Anterior cingulate cortex (tissue), 58 donors: ENCODE measurements at regions not wholly inside any gene's neighbourhood (a gene's known extent, or its start where the extent isn't known, plus 50 kb on each side); places are given as distances from the start of the nearest gene placed in this dataset.

ENCODE experiments used
- DNase-seq, 58 donors: peaks; one replicate each; lab custom pipeline; 2025; lab: John Stamatoyannopoulos, UW

- DNase-seq = no peak
Measured at GRCh38 chr17:70825321-70826125, 656.2 kb downstream of the KCNJ2 start.

GRCh38 chr17:70829876-70830275 lies 660.5 kb downstream of the KCNJ2 start:
- no peak for DNase-seq

DNA sequence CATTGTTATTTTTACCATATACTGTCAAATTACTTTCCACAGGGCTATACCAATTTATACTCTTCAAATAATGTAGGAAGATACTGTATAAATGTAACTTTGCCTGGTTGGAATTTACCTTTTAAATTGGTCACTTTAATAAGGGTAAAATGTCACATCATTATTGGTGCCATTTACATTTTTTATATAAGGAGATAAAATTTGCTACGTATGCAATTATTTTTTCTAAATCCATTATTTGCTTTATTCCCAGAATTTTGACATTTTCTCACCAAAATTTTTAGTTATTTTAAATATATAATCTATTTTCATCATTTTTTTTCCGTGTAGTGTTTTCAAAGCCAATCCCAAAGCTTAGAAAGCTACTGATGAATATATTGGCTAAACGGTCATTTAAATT lies 664.7 kb downstream of the KCNJ2 start:
- DNase-seq = no peak

- no peak for DNase-seq
Measured at GRCh38 chr17:70848785-70849184, 679.5 kb downstream of the KCNJ2 start.

GRCh38 chr17:70855401-70856054 lies 686.2 kb downstream of the KCNJ2 start:
- no peak for DNase-seq

DNA sequence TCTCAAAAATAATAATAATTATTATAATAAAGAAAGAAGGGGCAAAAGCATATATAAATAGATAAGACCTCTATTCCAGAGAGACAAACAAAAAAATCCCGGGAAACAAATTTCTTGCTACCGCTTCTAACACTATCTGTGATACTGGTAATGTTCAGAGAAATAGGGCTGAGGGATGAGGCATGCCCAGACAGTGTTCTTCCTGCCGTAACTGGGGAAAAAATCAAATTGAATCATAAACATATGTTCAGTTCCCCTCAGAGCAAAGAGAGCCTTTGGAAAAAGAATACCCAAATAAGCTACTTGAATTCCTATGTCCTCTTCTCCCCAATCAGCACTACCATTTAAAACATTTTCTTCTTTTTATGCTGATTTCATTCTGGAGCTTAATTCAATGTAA lies 688.0 kb downstream of the KCNJ2 start:
- no peak for DNase-seq

DNA sequence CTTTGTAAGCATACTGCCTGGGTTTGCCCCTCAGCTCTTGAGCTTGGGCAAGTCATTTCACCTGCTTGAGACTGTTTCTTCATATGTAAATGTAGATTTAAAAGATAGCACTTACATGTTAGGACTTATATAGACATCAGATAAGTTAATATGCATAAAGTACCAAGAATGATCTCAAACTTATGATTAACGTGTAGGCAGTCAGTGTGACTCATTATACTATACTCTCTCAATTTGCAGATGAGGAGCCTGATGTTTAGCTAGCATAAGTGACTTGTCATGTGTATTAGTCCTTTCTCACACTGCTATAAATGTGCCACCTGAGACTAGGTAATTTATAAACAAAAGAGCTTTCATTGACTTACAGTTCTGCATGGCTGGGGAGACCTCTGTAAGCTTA lies 690.5 kb downstream of the KCNJ2 start:
- DNase-seq = no peak

DNA sequence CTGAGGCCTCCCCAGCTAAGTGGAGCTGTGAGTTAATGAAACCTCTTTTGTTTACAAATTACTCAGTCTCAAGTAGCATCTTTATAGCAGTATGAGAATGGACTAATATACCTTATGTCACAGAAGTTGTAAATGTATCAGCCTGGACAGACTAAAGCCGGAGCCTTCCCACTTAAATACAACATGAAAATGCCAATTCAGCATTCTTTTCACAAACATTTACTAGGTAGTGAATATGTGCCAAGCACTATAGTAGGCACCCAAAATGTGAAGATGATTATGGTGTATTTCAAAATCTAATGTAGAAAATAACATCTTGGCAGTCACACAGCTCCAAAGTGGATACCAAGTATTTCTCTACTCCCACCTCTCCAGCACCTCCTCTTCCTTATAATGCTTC lies 693.0 kb downstream of the KCNJ2 start:
- no peak for DNase-seq

DNA sequence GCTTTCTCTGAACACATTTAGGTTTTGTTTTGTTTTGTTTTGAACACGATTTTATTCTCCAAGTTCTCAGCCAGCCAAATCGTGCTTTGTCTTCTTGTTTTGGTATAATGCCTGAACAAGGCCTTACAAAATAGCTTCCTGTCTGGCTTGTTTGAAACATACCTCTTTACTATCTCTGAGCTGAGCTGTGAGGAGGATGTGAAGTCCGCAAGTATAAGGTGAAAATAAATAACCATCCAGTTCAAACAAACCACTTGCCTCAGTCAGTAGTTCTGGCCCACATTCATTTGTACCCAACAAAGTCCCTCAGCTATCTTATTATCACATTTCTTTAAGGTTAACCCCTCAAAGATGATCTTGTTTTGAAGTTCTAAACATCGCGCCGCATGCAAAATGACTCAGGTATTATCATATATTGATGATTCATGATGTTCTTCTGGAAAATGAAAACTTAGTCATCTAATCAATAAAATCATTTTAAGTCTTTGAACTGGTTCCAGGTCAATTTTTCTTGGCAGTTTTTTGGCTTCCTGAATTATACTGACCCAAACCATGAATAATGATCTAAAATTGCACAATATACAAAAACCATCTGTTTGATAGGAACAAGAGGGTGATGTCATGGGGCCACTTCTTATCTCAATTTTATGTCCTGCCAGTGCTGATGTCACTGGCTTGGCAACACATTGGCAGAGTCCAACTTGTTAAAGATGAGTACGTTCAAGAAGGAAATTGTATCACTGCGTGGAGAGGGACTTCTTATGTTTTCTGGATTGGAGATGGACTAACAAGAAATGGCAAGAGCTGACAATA lies 694.3 kb downstream of the KCNJ2 start:
- DNase-seq = no peak

GRCh38 chr17:70865993-70866804 lies 696.9 kb downstream of the KCNJ2 start:
- no peak for DNase-seq

DNA sequence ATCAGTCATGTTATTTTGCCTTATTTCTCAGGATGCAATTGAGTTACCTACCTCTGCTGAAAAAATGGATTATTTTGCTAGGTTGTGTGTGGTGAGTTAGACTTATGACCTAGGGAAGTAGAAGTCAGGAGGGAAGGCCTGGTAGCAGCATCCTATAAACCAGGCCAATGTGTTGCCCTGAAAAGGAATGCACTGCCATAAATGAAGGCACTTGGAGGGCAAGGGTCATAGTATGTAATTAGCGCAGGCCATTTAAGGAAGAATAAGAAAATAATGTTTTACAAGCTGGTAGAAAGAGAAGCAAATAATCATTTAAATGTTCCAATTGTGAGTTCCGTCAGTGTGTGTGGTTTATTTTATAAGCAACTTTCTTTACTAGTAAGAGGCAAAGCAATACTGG lies 698.8 kb downstream of the KCNJ2 start:
- no peak for DNase-seq

- no peak for DNase-seq
Measured at GRCh38 chr17:70869402-70870085, 700.2 kb downstream of the KCNJ2 start.

DNA sequence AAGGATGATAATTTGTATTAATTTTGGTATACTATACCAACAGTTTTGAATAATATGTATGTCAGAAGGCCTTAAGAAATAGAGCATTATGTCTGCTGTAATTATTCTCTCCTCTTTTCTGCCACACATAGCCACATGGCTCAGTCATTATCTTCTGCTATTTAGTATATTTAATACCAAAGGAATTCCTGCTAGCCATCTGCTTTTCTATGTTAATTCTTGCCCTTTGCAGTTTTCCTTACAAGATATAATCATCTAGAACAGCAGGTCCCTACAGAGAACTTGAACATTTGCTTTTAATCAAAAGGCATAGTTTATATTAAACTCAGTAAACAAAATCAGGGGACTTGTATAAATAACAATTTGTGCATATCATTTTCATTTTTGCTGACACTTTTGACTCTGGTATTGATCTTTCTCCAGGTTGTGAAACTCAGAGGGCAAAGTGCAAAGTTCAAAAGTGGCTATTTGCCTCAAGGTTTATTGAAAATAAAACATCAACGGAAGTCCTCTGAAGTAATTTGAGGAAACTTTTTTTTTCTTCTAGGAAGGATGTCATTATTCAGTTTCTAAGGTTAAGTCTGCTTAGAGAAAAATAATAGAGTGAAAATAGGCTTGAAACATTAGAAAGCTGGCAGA lies 702.0 kb downstream of the KCNJ2 start:
- DNase-seq = no peak

DNA sequence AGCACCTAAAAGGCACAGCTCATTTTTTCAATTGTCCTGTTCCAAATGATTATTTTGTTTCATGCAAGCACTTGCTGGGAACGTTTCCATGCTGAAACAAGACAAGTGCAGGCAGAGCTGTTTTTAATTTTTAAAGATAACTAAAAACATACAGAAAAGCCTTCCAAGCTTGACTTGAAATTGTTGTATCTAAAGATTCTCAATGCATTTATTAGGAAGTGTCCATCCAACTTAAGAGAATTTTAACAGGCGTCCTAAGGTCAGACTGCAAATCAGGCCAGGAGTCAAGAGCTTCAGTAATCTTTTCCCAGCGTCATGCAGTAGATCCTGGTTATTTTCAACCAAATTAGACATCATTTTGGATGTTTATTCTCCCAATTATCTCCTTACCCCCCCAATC lies 702.8 kb downstream of the KCNJ2 start:
- no peak for DNase-seq

- DNase-seq = no peak
Measured at GRCh38 chr17:70875729-70876310, 706.5 kb downstream of the KCNJ2 start.

- DNase-seq = no peak
Measured at GRCh38 chr17:70878879-70879278, 709.5 kb downstream of the KCNJ2 start.

DNA sequence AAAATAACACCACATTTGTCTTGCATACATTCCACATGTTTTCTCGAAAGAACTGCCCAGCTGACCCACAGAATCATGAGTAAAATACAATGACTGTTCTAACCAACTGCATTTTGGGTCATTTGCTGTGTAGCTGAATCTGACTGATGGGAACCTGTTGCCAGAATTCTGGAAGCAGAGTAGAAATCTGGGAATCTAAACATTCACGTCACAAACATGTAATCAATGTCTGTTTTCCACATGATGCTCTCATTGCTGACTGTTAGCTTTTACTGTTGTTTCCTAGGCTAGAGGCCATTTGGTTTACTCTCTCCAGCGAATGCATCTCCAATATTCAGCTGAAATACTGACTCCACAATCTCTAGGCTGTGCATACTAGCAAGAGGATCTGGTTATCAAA lies 710.1 kb downstream of the KCNJ2 start:
- DNase-seq = no peak

DNA sequence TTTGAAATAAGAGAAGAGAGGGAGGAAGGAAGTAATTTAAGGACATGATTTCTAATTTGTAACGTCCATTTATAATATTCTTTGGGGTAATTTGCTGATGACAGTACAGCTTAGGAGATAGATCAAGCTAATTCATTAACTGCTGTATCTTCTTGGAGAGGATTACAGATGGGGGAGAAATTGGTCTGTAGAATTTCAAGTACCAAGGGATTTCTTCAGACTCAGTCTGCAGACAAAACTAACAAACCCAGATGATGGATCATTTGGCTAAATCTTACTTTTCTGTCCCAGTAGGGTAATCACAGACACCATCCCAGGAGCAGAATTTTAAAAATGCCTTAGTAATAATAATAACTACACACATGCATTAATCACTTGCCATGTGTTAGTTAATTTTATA lies 711.8 kb downstream of the KCNJ2 start:
- DNase-seq = no peak

DNA sequence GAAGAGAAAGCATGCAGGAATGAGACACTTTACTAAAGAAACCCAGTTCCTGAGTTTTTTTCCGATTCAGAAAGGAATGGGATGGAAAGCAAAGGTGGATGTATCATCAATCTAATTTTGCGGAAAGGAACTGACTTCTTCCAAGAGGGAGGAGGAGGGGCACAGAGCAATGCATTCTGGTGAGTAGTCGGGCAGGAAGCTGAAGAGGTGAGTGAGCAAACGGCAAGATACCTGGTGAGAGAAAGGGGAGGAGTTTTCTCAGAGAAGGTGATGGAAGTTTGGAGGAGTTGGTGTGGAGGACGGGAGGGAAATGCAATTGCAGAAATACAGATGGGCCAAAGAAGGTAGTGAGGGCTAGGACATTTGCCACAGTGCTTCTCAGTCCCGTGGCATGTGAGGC lies 713.2 kb downstream of the KCNJ2 start:
- DNase-seq = no peak
